Left cardiac atrium (tissue), 4 donors: ENCODE measurements at regions not wholly inside any gene's neighbourhood (a gene's known extent, or its start where the extent isn't known, plus 50 kb on each side); places are given as distances from the start of the nearest gene placed in this dataset.
"Not testable (repeated sequence)": the region's sequence is repeated elsewhere in the genome, so short reads cannot be mapped to it uniquely, and the experiment has no call there.

Experiments
- ATAC-seq, 2 donors: fragments of 200-7000 bp; cut with Tn5 transposase; one replicate each; pipeline ENCODE4 v1.9.1; 2020; ENCODE audit warnings: mild to moderate bottlenecking in 2 of 2, moderate library complexity in 2 of 2
- DNase-seq: peaks from one replicate; pipeline ENCODE4 v3.0.0-alpha.2; 2020
- intact Hi-C, 2 donors: fragments of 100-400 bp; cut with DNase I; formaldehyde crosslinking; loops; one replicate each; pipeline versions ENCODE4 v1.14.1 to v1.15.1; 2022 to 2023
- donor health status: DM: no; HTN: yes; CAD: no.
- donor health status: DM: no; HTN: yes; CAD: no; lungs with severe emphysema.
- donor health status: DM: yes; HTN: yes; CAD: no.
- donor health status: Dilated cardiomyopathy.

- intact Hi-C loops, result no loop called here
- DNase-seq (no peak), ATAC-seq (no peak)
Measured at GRCh38 chr3:163491714-163492113, 1586.6 kb downstream of the SI start.

- DNase-seq, result no peak
- intact Hi-C loops, result no loop called here
- no peak for ATAC-seq
Measured at GRCh38 chr3:163490119-163490518, 1588.2 kb downstream of the SI start.

GRCh38 chr3:163482695-163483094 is 1595.6 kb downstream of the SI start:
- intact Hi-C loops, result no loop called here
- DNase-seq (no peak), ATAC-seq (no peak)

GRCh38 chr3:163481738-163482137 is 1596.6 kb downstream of the SI start:
- intact Hi-C loops, result no loop called here
- no peak for ATAC-seq

GRCh38 chr3:163476179-163476578 is 1602.1 kb downstream of the SI start:
- intact Hi-C loops, result no loop called here
- no peak for ATAC-seq
- no peak for DNase-seq

More at GRCh38 chr3:163481738-163482137, 1596.6 kb downstream of the SI start:
- DNase-seq, result no peak

- no peak for DNase-seq
- intact Hi-C loops, result no loop called here
- no peak for ATAC-seq
Measured at GRCh38 chr3:163474766-163475165, 1603.5 kb downstream of the SI start.

GRCh38 chr3:163468531-163469335 is 1609.6 kb downstream of the SI start:
- ATAC-seq, result no peak
- intact Hi-C loops, result no loop called here
- no peak for DNase-seq

- no peak for ATAC-seq
- DNase-seq, result no peak
- intact Hi-C loops, result no loop called here
Measured at GRCh38 chr3:163462446-163462845, 1615.8 kb downstream of the SI start.

GRCh38 chr3:163450698-163451097 is 1627.6 kb downstream of the SI start:
- DNase-seq (no peak), ATAC-seq (no peak)
- intact Hi-C loops, result no loop called here

- no peak for ATAC-seq
- intact Hi-C loops, result no loop called here
- DNase-seq, result no peak
Measured at GRCh38 chr3:163438760-163439159, 1639.5 kb downstream of the SI start.

- intact Hi-C loops, result no loop called here
- ATAC-seq (no peak), DNase-seq (no peak)
Measured at GRCh38 chr3:163422671-163423070, 1655.6 kb downstream of the SI start.

- no peak for DNase-seq
- intact Hi-C loops, result no loop called here
- ATAC-seq, result no peak
Measured at GRCh38 chr3:163391407-163392181, 1686.7 kb downstream of the SI start.

GRCh38 chr3:163384383-163384782 is 1693.9 kb downstream of the SI start:
- intact Hi-C loops, result no loop called here
- ATAC-seq, result no peak
- no peak for DNase-seq

GRCh38 chr3:163382183-163382582 is 1696.1 kb downstream of the SI start:
- intact Hi-C loops, result no loop called here
- ATAC-seq, result no peak

GRCh38 chr3:163368168-163368567 is 1710.1 kb downstream of the SI start:
- intact Hi-C loops, result no loop called here
- DNase-seq (no peak), ATAC-seq (no peak)

More at GRCh38 chr3:163382183-163382582, 1696.1 kb downstream of the SI start:
- DNase-seq, result no peak

GRCh38 chr3:163364717-163365116 is 1713.6 kb downstream of the SI start:
- ATAC-seq, result no peak
- DNase-seq, result no peak
- intact Hi-C loops, result no loop called here

- intact Hi-C loops, result no loop called here
- ATAC-seq, result no peak
- no peak for DNase-seq
Measured at GRCh38 chr3:163362151-163362550, 1716.1 kb downstream of the SI start.

- intact Hi-C loops, DNase-seq, ATAC-seq: not testable (repeated sequence)
Measured at GRCh38 chr3:163361357-163361878, 1716.9 kb downstream of the SI start.

- DNase-seq (no peak), ATAC-seq (no peak)
- intact Hi-C loops, result no loop called here
Measured at GRCh38 chr3:163347944-163348343, 1730.4 kb downstream of the SI start.

- ATAC-seq, result no peak
- intact Hi-C loops, result no loop called here
- DNase-seq, result no peak
Measured at GRCh38 chr3:163335429-163335828, 1742.9 kb downstream of the SI start.
